Esophagus squamous epithelium (tissue), 4 donors: ENCODE measurements at regions not wholly inside any gene's neighbourhood (a gene's known extent, or its start where the extent isn't known, plus 50 kb on each side); places are given as distances from the start of the nearest gene placed in this dataset.

Experiments used
- CTCF ChIP-seq, 6 experiments: fragments of 450-650 bp in 4 of 6; fragments of 200-600 bp in 2 of 6; sonication (generic) in 2 of 6; IDR thresholded peaks; one replicate each; pipeline ENCODE4 v1.5.1; 2016 to 2019; ENCODE audit warnings: antibody characterized with exemption in 6 of 6, mild to moderate bottlenecking in 4 of 6, moderate library complexity in 4 of 6
- POLR2A ChIP-seq, 4 donors: fragments of 450-650 bp; IDR thresholded peaks; one replicate each; pipeline ENCODE4 v1.6.1; 2017; ENCODE audit warnings: antibody characterized with exemption in 4 of 4, mild to moderate bottlenecking in 4 of 4, moderate library complexity in 3 of 4

DNA sequence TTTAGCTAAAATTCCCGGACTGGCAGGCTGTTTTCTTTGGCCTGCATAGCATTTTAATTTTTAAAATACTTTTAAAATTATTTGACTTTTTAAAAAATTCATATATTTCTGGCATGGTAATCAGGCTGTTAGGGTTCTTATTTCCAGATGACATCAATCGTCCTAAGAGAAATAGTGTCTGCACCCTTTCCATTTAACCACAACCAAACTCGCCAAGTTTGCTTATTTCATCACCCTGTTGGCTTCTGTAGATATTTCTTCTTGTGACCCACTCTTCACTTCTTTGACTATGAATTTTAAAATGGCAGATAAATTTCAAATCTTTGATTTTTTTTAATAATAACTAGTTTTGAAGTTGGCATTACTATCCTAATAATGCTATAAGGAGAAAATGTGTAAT lies 675.7 kb upstream of the FTMT start:
- TF ChIP-seq CTCF (IDR thresholded peaks at IDR 0.05) = no peak
- TF ChIP-seq POLR2A (IDR thresholded peaks at IDR 0.05) = no peak
